ENCODE measurements at regions not wholly inside any gene's neighbourhood (a gene's known extent, or its start where the extent isn't known, plus 50 kb on each side); places are given as distances from the start of the nearest gene placed in this dataset.

DNA sequence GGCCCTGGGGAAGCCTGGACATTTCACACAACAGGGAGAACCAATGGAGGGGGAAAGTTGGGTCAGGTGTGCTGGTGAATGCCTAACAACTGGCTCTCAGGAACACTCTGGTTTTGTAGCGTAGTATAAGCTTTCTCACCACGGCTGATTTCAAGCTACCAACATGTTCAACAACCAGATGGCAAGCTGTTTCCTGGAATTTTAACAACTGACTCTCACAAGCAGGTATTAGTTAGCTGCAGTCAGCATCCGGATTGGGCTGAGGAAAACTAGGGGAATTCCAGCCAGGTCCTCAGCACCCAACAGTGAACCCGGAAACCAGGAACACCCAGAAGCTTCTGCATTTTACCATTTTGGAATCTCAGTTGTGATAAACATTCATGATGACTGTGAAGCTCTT is 162.3 kb upstream of the CAMK1G start:
- DNase-seq, result no peak

DNA sequence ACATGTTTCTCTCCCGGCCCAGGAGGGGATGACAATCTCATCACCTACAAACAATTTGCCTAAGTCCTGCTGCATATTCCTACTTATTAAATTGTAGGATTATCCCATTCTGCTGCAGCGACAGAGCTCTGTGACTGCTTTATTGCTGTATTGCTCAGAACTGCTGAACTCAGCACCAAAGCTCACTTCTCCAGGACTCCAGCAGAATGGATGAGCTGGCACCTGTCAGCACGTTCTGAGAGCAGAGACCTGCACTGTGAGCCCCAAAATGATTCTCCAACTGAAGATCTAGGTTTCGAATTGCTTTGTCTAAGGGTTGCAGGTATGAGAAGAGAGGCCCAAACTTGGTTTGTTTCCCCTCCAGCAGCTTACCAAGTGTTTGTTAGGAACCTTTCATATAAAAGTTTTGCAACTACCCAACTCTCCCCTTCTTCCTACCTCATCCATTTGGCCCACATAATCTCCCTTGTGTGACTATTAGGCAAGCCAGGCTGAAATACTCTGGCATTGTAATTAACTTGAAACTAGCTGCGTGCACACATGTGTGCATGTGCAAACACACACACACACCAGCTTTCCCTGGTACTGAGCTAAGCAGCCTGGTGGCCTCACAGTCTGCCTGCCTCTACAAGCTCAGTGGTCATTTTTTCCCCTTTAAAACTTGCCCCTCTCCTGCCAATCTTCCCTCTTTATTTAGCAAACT is 161.4 kb upstream of the CAMK1G start:
- no peak for DNase-seq

DNA sequence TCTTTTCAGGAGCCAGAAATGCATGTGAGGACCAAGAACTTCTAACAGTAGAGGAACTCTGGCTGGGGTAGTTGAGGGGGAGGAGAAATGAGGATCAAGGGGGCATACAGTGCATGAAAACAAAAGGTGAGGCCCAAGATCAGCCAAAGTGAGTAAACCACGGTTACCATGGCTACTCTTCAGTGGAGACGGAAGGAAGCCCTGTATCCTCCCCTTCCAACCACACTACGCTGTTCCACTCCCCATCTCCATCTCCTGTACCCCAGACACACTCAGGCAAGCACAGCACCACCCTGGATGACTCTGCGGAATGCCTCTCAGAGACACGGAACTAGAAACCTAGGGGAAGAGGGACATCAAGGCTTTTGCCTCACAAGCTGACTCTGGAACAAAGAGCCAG is 157.6 kb upstream of the CAMK1G start:
- DNase-seq, result no peak

DNA sequence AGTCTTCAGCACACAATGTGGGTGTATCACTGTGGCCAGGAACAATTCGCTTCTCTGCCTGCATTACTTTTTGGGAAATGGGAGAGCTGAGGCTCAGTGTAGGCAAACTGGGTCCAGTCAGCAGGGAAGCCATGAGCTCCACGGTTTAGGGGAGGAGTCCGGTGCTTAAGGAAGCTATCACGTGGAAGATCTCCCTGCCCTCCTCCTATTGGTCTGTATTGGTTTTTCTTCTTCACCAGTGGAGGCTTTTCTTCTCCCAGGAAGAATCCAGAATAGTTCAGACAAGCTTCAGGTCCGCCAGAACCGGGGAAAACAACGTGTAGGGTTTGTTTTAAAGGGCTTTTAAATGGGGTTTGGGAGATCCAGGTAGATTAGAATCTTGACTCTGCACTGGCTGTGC is 156.2 kb upstream of the CAMK1G start:
- DNase-seq, result no peak

DNA sequence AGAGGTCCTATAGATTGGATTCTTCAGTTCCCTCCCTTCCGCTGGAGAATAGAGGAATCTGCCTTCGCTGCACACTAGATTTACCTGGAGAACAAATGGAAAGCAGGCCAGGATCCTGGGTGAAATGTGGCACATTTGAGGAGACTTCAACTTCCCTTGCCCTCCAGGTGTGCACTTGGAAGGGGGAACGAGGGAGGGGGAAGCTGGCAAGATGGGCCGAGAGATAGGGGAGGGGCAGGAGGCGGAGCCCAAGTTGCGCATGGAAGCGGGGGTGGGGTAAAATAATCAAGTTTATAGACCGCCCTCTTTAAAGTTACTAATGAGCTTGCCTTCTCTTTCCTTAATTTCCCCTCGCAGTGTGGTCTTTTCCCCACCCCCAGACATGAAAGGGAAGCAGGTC is 155.7 kb upstream of the CAMK1G start:
- no peak for DNase-seq

DNA sequence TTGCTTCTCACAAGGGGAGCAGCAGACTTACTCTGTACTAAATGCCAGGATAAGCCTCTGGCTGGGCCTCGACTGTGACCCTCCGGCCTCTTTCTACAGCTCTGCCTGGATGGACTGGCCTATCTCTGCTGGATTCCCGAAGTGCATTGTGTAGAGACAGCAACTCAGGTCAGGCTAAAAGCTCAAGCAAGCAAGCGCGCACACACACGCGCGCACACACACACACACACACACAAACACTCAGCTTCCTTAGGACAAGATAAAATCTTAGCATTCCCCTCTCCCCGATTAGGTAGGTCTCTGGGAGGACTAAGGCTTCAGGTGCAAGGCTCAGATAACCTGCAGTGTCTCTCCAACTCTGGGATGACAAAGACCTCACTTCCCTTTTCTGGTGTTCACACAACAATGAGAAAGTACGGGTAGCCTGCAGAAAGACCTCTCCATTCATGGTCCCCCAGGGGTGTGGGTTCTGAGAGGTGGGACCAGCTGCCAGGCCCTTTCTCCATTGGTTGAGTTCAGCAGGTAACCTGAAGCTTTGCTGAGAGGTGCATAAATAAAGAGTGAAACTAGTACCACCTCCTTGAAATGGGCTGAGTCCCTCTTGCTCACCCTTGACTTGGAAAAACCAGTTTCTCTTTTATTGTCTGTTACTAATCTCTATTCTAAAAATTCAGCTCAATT is 155.1 kb upstream of the CAMK1G start:
- DNase-seq, result no peak

DNA sequence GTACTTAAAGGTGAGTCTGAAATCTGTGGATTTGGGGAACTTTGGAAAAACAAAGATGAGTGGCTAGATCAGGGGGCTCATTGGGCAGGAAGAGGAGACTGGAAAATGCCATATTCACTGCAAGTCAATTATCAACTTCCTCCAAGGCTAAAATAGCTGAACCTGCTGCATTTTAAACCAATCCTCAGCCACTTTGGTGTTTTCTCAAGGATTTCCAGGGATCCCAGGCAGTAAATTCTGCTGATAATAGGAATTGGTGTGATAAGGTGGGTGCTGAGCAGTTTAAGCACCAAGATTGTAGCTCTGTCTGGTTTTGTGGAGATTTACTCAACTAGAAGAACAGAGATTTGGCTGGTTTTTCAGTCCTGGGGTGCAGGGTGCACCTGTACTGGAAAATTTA is 153.9 kb upstream of the CAMK1G start:
- DNase-seq, result no peak

DNA sequence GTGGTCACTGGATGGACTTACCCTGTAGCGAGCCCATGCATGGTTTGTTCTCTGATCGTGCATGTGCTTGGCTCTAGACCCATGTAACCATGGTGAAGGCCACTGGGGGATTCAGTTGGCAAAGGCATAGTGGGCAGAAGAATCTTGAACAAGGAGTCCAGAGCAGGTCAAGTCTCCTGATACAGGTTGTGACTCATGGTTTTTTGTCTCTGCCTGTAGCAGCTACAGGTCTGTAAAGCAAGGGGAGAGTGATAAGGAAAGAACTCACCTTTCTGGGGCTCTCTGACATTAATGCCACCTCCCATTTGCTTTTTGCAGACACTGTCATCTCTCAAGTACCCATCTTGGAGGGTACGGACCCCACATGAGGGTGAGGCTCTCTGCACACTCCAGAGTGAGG is 153.4 kb upstream of the CAMK1G start:
- DNase-seq, result no peak

DNA sequence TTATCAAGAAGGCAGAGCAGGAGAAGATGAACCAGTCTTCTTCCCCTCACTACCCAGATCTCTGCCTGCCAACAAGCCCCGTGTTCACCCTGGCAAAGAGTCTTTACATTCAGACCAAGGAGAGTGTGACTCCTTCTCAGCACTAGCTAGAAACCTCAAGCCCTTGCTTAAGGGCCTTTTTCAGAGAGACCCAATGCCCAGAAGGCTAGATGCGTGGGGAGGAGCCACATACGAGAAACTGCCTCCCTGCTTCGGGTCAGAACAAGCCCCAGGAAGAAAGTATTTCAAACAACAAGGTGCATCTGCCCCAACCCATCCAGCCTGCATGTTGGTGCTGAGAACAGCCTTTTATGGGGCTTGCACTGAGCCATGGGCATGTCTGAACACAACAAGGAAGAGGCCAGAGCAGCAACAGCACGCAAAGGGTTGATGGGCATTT is 152.7 kb upstream of the CAMK1G start:
- DNase-seq, result no peak

DNA sequence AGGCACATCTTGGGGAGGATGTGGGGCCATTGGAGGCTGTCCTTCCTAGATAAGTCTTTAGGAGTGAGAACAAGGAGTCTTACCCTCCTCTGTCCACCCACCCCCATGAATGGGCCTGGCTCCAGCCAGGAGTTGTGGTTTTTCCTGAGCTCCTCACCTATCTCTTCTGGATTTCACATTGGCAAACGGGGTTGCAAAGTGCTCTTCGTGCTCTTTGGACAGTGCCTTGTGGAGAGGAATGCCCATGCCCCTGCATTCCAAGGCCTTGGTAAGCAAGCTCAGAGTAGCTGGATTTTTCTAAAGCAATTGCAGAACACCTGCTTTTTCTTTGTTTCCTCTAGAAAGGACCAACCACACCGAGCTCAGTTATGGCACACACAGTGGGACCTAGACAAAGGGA is 152.1 kb upstream of the CAMK1G start:
- no peak for DNase-seq

DNA sequence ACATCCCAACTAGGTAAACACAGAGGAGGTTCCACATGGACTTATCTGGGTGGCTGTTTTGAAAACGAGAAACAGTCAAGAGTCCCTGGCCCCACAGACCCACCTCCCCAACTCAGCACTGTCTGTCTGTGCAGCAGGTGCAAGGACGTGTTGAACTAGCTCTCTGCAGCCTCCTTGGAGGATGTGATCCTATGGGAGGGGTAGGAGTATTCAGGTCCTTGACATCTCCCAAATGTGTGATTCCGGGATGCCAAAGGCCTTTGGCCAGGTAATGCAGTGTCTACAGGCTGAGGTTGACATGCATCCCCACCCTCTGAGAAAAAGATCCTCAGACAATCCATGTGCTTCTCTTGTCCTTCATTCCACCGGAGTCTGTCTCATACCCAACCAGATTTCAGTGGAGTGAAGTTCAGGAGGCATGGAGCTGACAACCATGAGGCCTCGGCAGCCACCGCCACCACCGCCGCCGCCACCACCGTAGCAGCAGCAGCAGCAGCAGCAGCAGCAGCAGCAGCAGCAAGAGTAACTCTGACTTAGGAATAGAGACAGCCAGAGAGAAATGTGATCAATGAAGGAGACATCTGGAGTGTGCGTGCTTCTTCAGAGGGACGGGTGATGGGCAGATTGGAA is 151.6 kb upstream of the CAMK1G start:
- DNase-seq, result no peak

DNA sequence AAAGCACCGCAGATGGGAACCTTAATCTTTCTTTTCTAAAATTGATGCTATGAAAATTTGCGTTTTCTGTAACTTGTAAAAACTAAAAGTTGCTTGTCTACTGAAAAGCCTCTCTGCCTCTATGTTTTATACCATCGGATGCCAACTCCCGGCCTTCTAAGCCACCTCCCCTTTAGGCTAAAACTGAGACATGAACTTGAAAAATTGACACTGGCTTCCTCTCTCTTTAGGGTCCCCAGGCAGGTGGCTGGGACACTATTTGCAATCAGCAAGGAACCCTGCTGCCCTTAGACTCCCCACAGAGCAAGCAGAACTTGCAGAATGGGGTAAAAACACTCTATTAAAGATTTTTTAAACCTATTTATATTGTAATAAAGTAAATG is 151.1 kb upstream of the CAMK1G start:
- no peak for DNase-seq

DNA sequence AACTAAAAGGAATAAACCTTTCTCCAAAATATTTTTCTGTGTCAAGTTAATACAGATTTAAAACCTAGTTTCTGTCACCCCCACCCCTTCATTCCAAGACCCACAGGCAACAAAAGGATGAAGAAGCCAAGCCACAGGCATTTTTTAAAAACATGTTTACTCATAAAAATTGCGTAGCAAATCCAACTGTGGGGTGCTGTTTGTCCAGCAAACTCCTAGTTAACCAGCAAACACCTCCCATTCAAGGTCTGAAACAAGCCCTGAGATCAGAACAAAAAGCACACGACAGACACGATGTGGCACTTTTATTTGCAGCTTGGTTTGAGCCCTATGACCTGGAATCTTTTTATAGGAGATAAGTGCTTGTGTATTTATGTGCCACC is 149.9 kb upstream of the CAMK1G start:
- DNase-seq, result no peak

DNA sequence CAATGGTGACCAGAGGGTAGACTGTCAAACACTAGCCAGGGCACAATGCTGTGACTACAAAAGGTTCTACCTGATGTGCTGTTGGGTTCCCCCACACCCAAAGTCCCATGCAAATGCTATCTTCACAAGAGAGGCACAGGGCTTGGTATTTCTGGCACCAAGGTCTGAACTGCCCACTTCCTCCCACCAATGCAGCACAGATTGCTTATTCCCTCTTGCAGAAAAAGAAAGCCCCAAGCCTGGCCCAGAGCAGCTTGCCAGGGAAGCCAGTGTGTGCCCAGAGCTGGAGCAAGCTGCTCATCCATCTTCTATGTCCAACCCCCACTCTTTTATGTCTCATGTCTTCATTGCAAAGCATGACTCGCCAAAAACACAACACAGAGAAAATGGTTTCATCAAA is 149.4 kb upstream of the CAMK1G start:
- DNase-seq, result no peak

DNA sequence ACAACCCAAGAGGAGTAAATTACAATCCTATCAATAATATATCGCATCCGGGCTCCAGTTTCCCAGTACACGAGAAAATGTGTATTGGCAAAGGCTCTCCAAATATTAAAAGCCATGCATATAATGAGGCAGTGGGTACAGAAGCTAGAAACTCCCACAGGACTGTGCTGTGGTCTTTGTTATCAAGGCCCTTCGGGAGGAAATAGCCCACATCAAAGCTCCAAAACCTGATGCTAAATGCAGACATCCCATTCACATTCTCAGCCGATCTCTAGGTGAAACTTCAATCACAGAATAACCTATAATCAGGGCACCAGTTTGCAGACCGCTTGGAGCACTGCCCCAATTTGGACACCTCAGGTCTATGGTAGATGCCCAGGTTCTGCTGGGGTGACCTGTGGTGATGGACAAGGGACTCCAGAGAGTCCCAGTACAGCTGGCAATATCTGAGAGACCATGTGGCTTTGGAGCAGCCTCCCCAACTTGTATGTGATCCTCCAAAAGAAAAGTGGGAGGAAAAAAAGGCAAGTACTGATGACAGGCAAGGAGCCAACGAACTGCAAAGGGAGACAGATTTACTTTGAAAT is 148.8 kb upstream of the CAMK1G start:
- no peak for DNase-seq

DNA sequence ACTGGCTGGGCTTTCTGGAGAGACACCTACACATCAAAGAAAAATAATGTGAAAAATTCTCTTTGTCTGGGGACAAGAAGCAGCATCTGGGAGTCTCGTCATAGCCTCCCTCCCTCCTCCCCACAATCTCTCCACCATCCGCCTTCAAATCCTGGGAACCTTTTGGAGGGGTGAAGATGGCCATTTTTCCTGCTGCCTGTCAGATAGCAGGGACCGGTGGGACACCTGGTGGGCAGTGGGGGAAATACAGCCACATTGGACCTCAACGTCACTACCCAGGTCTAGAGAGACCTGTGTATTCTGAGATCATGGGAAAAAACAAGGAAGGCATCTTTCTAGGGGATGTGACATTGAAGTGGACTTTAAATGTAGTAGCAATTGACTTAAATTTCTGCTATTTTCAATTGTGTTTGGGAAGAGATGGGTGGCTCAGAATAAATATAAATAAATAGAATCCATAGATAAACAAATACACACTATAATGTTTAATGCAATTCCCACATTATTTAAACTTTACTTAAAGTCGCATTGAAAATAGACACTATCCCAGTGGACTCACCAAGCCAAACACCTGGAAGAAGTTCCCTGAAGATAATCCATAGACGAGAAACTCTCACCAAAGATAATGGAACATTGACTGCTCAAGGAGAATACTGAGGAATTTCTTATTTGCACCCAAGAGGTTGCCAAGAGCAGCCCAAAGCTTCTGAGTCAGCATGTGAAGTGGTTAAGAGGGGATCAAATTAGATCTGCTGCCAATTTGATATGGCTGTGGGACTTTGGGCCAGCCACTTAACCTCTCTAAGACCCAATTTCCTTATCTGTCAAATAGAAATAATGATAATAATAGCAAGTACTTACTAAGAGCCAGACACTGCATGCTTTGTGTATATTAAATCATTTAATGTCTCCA is 147.6 kb upstream of the CAMK1G start:
- peak; percentile 74 for DNase-seq

DNA sequence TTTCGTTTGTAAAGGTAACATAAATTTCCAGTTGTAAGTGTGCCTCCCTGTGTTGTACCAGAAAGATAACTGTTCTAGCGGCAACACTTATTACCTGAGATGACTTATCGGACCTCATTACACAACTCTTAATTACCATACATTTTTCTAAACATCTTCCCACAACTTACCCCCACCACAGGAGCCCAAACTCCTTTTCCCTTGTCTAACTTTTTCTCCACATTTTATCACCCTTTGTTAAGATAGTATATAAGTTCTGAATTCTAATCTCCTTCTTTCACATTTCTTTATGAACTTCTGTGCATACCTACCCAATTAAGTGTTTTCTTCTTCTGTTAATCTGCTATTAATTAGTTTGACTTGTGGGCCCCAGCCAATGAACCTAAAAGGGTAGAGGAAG is 143.7 kb upstream of the CAMK1G start:
- DNase-seq, result no peak

DNA sequence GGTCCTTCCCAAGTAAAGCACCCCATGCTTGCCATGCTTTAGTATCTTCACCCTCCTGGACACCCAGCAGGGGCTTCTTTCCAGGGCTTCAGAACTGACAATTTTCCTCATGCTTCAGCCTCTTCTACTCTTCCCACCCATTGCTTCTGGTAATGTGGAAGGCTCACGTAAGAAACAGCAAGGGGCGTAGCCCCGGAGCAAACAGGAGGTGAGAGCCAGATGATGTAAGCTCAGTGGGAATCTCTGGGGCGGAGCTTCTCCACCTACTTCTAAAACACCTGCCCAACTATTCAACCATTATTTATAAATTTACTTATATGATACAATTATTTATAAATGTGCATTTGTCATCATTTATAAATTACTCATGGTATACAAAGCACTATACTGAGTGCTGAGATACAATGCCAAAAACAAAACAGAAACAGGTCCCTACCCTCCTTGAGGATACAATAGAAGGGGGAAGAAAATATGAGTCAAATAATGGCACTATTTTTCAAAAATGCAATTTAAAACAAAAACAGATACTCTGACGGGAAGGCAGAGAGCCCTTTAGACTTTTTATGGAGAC is 140.1 kb upstream of the CAMK1G start:
- DNase-seq, result no peak

DNA sequence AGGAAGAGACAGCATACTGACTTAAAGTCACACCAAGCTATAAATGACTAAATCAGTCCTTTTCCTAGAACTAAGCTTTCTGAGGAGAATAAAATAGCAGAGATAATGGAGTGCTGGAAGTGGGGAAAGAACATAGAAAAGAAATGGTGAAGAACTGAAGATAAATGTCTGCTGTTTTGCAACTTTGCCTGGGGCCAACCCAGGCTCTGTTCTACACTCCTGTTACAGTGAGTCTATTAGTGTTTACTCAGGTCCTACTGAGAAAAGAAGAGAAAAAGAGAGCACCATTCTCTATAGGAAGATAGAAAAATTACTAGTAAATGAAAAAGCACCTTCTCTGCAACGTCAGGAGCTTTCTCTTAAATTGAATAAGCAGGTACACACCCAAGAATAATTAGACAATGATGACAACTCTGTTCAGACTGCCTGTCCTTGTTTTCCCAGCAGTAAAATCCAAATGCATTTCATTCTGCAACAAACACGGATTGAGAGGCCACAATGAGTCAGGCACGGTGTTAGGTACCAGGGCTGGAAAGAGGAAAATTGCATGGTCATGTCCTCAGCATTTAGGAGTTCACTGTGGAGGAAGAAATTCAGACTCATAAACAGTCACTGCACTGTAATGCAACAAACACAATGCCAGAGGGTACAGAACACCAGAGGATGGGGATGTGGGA is 139.4 kb upstream of the CAMK1G start:
- DNase-seq, result no peak

DNA sequence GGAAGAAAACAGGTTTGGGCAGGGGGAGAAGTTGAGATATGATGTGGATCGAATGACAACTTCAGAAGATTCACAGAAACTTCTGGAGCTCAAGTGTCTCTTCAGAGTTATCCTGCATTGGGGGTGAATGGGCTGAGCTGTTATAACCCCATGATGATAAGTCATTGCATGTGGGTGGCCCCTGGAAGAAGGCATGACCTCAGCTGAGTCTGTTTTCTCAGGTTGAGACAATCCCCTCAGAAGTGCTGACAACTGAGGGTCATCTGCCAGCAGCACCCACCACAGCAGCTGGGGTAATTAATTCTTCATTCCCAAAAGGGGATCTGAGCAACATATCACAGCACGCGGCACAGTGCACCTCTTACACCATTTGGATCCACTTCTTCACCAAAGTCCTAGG is 138.6 kb upstream of the CAMK1G start:
- DNase-seq, result no peak

DNA sequence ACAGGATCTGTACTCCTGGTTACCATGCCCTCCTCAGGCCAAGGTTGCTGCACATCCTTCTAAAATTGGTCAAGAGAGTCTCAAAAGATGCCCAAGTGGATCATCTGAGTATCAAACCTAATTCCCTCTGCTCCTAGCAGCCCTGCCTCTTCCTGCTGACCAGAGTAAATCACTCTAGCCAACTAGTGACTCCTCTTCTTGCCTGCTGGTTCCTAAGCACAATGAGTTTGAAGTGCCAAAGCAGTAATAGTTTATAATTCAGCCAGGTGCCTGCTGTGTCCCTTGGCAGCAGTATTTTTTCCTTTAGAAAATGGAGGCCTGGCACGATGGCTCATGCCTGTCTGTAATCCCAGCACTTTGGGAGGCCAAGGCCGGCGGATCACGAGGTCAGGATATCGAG is 137.9 kb upstream of the CAMK1G start:
- no peak for DNase-seq

DNA sequence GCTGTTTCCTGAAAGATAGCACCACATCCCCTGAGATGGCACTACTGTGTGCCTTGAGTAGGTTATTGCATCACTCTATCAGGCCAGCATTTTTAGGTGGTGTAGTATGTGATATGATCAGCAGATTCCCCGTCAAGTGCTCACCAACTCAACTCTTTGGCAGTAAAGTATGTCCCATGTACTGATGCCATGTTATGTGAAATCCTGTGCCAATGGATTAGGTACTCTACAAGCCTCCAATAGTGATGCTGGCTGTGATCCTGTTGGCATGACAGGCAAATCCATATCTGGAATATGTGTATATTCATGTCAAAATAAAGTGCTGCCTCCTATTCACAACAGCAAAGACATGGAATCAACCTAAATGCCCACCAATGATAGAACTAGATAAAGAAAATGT is 137.2 kb upstream of the CAMK1G start:
- no peak for DNase-seq
